GM18498 (cell line): ENCODE measurements at regions not wholly inside any gene's neighbourhood (a gene's known extent, or its start where the extent isn't known, plus 50 kb on each side); places are given as distances from the start of the nearest gene placed in this dataset.
"Not testable (repeated sequence)": the region's sequence is repeated elsewhere in the genome, so short reads cannot be mapped to it uniquely, and the experiment has no call there.

Source experiments
- ATAC-seq: cut with Tn5 transposase; IDR thresholded peaks from one replicate; pipeline ENCODE4 v1.9.1; 2021; ENCODE audit warnings: mild to moderate bottlenecking, moderate library complexity; ENCODE audit not compliant: unreplicated experiment

DNA sequence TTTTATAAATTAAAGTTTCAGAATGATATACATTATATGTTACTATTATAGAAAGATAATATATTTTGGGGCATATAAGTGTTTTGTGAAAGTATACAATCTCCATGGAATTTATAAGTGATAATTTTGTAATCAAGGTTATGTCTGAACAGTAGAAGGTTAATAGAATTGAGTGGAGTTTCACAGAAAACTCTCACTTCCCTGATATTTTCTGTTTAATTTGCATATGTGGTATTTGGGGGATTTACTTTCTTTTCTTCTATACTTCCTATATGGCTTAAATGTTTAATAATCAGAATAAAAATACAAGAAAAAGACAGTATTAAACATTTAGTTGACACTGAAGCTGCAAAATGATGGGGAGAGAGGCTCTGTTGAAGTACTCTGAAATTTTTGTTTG lies 848.5 kb downstream of the DACH1 start:
- ATAC-seq = no peak

- no peak for ATAC-seq
These were observed 849.4 kb downstream of the DACH1 start for GRCh38 chr13:71017607-71018006.

- no peak for ATAC-seq
These were observed 851.5 kb downstream of the DACH1 start for GRCh38 chr13:71015516-71015915.

DNA sequence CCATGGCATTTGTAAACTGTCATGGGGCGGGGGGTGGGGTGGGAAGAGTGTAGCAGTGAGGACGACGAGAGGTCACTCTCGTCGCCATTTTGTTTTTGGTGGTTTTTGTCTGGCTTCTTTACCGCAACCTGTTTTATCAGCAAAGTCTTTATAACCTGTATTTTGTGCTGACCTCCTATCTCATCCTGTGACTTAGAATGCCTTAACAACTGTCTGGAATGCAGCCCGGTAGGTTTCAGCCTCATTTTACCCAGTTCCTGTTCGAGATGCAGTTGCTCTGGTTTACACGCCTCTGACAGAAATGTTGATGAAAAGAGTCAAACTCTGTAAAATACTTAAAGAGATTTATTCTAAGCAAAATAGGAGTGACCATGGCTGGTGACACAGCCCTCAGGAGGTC lies 852.0 kb downstream of the DACH1 start:
- ATAC-seq = no peak

GRCh38 chr13:71005919-71006318 lies 861.1 kb downstream of the DACH1 start:
- no peak for ATAC-seq

DNA sequence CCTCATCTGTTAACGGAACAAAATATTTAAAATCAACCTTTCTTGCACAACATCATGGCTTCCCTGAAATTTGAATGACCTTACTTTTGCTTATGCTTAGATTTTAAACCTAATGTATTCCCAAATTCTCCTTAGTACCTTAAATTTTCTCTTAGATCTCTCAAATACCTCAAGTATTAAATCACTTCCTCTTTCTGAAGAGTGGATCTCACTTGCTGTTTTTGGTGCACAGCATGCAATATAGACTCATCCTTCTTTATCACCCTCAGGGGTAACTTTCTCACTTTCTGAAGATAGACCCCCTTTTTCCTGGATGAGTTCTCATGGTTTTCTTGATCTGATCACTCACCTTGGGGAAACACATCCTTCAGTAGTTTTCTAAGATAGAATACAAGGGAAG lies 871.7 kb downstream of the DACH1 start:
- no peak for ATAC-seq

- no peak for ATAC-seq
These were observed 872.8 kb downstream of the DACH1 start for GRCh38 chr13:70994191-70994590.

DNA sequence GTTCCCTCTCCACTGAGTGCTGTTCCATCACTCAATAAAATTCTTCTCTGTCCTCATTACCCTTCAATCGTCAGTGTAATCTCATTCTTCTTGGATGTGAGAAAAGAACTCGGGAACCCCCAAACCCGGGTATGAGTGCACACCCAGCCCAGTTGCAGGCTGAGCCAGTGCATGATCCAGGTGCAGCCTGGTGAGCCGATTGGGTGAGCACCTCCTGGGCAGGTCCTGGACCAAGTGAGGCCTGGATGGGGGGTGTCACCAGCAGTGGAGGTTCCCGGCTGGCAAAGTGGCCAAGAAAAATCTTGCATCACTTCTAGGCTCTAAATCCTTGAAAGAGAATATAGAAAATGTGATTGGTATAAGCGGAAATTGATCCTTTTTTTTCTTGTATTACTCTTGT lies 878.8 kb upstream of the KLHL1 start:
- no peak for ATAC-seq

DNA sequence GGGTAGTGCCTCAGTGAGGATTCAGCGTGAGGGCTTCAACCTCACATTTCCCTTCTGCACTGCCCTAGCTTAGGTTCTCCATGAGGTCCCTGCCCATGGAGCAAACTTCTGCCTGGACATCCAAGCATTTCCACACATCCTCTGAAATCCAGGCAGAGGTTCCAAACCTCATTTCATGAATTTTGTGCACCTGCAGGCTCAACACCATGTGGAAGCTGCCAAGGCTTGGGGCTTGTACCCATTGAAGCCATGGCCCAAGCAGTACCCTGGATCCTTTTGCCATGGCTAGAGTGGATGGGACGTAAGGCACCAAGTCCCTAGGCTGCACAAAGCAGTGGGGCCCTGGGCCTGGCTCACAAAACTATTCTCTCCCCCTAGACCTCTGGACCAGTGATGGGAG lies 877.1 kb upstream of the KLHL1 start:
- no peak for ATAC-seq

GRCh38 chr13:70981219-70981618 lies 873.0 kb upstream of the KLHL1 start:
- ATAC-seq = not testable (repeated sequence)

- no peak for ATAC-seq
These were observed 861.1 kb upstream of the KLHL1 start for GRCh38 chr13:70969321-70969720.

DNA sequence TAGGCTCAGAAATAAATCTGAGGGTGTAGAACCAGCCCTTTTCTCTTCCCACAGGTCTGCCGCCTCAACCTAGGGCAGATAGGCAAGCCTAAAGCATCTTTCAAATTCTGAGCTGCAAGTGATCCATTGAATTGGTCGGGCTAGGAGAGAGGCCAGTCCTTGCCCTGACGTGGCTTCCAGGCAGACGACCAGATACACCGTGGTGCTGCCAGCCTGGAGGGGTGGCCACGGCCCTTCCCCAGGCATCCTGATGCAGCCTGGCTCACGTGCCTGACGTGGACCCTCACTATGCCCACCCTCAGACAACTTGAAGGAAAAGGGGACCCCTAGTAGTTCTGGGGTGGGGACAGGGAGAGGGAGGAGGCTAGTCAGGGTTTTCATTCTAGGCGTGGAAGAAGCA lies 859.3 kb upstream of the KLHL1 start:
- no peak for ATAC-seq

GRCh38 chr13:70964874-70965273 lies 856.6 kb upstream of the KLHL1 start:
- no peak for ATAC-seq

DNA sequence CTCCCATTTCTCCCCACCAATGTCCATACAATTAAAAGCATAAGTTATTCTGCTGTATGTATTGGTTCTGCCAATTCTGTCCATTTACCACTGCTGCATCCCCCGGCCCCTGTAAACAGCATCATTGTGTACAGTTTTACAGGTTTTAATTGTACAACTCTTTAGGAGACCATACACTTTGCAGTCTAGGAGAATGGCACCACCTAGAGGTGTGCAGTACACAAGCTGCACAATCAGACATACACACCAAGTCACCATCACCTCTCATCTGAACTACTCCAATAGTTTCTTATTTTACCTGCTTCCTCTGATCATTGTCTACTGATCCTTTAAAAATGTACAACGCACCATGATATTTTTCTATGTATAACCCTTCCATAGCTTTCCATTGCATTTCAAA lies 855.9 kb upstream of the KLHL1 start:
- no peak for ATAC-seq

DNA sequence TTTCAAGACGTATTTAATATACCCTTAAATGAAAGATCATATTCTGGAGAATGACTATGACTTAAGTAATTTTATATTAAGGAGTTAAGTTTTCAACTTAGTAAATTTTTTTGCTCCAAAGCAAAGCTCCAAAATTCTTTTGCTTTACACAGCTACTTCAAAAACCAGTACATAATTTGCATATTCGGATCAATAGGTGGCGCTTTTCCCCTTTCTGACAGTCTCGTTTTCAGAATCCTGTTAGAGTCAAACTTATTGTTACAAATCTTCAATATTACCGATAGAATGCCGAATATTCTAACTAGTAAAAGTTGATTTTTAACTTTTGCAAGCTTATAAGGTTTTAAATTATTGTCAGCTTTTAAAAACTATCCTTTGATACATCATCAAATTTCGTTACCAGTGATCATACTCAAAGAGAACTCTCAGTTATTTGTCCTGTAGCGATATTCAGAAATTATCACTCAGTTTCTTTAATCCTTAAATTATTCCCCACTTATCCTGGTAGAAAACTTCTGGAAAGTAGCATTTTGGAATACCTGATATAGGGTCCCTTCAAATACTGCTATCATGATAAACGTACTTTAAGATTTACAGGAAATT lies 852.7 kb upstream of the KLHL1 start:
- ATAC-seq = no peak

DNA sequence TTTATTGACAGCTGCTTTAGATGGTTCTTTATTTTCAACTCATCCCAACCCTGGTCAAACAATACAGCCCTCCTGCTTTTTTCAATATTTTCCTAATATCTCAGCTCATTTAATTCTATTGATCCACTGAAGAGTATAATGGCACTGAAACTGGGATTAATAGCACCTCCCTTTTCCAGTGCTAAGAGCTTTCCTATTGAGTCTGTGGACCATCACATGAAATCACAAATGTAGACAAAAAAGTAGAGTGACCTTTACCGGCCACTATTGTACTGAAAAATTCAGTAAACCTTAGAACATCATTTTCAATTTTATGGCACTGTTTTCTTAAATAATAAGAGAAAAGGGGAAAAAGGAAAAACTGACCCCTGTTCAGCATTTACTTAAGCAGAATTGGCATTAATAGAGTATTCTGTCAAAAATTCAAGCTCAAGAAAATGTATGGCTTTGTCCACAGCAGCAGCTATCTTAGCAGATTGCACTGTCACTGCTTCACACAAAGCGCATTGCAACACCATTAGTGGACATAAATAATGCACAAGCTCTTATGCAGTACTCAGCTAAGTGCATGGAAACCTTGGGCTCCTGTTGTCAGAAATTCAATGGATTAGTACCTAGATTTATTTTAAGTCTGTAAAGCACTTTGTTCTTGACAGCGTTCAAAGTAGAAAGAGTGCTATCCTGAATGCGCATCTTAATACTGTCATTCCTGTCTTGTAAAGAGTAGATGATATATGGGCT lies 851.0 kb upstream of the KLHL1 start:
- no peak for ATAC-seq

GRCh38 chr13:70955887-70956286 lies 847.6 kb upstream of the KLHL1 start:
- ATAC-seq = no peak

- no peak for ATAC-seq
These were observed 842.4 kb upstream of the KLHL1 start for GRCh38 chr13:70950664-70951063.

DNA sequence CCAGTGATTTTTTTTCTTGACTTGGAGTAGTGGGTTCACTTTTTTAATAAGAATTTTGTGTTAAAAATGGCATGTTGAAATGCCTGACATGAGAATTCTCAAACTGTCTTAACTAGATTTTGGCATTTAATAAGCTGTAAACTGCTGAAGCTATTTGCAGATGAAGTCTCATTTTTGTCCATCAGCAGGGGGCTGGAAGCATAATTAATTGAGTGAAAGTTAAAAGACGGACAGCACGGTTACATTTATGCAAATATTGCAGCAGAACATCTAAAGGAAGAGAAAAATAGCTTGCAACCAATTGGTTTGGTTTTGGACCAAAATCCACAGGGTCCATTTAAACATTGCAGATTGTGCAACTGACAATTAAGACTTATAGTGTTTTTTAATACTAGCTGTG lies 837.3 kb upstream of the KLHL1 start:
- ATAC-seq = no peak

- no peak for ATAC-seq
These were observed 833.2 kb upstream of the KLHL1 start for GRCh38 chr13:70941454-70941853.

DNA sequence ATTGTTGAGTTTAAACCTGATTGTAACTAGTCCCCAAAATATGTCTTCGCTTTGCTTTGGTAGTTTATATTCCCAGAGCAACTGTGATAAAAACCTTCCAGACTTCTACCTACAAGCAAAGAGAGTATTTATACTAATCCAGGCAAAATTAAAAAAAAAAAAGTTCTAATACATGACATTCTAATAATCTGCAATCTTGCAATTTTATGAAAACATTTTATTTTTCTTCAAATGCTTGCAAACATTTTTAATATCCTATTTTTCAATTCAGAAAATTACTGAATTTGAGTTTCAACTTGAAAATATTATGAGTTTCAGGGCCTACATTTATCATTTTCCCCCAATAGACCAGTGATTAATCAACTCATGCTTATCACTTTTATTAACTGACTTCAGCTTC lies 830.2 kb upstream of the KLHL1 start:
- no peak for ATAC-seq

DNA sequence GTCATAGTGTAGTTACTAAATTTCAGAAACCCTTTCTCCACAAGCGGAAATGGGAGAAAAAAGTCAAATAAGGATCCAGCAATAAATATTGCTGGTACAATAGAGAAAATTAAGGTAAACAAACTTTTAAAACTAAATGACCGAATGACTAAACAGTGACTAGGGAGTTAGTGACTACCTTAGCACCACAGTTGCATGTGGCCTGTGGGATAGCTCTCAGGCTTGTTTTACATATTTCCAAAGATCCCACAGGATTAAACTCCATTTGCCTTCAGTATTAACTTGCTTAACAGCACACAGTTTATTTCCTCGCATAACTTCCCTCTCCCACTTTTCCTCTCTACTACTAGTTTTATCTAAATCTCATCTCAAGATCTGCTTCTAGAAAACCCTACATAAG lies 824.3 kb upstream of the KLHL1 start:
- ATAC-seq = no peak
